GM12878 (cell line): ENCODE measurements at regions not wholly inside any gene's neighbourhood (a gene's known extent, or its start where the extent isn't known, plus 50 kb on each side); places are given as distances from the start of the nearest gene placed in this dataset.

Experiments
- ATAC-seq: fragments of 200-7000 bp; cut with Tn5 transposase; 3 replicates; pipeline ENCODE4 v1.9.1; 2020; ENCODE audit warnings: mild to moderate bottlenecking, moderate library complexity
- BruUV-seq: library from RNA; stranded (reverse); fragments of 400-500 nt; replicated peaks from 2 replicates; lab custom pipeline; 2021; lab: Mats Ljungman, UMichigan
- CTCF ChIA-PET: fragments of 300-600 bp; sonication (Branson Sonifier 250); formaldehyde crosslinking; extraction: SDS; loops from one replicate; lab custom pipeline; 2021; ENCODE audit warnings: inconsistent platforms; lab: Yijun Ruan, JAX
- POLR2A ChIA-PET: fragments of 350-600 bp; formaldehyde crosslinking; extraction: SDS; loops from one replicate; lab custom pipeline; 2021; ENCODE audit warnings: inconsistent platforms; lab: Charles Lee
- RAD21 ChIA-PET: fragments of 300-600 bp; sonication (Branson Sonifier 250); formaldehyde crosslinking; loops from one replicate; lab custom pipeline; 2023; ENCODE audit warnings: antibody characterized with exemption; ENCODE audit not compliant: unreplicated experiment; lab: Charles Lee
- SMC1A ChIA-PET: fragments of 300-600 bp; sonication (Branson Sonifier 250); formaldehyde crosslinking; loops from one replicate; lab custom pipeline; 2023; ENCODE audit not compliant: unreplicated experiment, uncharacterized antibody; lab: Charles Lee
- DNase-seq: peaks from one replicate; pipeline ENCODE4 v3.0.0-alpha.2; 2011; ENCODE audit warnings: low read depth, low spot score
- FAIRE-seq: peaks from 3 replicates; lab custom pipeline; 2011; peaks lifted over from hg19 to GRCh38; lab: Jason Lieb, UNC
- H2AFZ ChIP-seq: 2 replicates; pipeline ENCODE4 v1.6.0; 2011; ENCODE audit warnings: low read depth, low read length, control low read depth; ENCODE audit not compliant: control insufficient read depth
- H3K27ac ChIP-seq: 2 replicates; pipeline ENCODE4 v1.5.1; 2011; ENCODE audit warnings: control low read depth; ENCODE audit not compliant: control insufficient read depth, insufficient read depth
- H3K27me3 ChIP-seq, 2 experiments: replicated peaks in 1 of 2; 2 replicates each; pipeline versions ENCODE4 v1.6.0 to v1.6.1; 2011; ENCODE audit warnings: low read length in 1 of 2; ENCODE audit not compliant: control insufficient read depth in 2 of 2, insufficient read depth in 2 of 2
- H3K36me3 ChIP-seq, 2 experiments: 2 replicates each; pipeline ENCODE4 v1.5.1; 2011; ENCODE audit warnings: low read length in 1 of 2; ENCODE audit not compliant: control insufficient read depth in 2 of 2, insufficient read depth in 2 of 2
- H3K4me1 ChIP-seq: 2 replicates; pipeline ENCODE4 v1.6.1; 2011; ENCODE audit warnings: mild to moderate bottlenecking, low read length, moderate library complexity, mixed read lengths; ENCODE audit not compliant: control insufficient read depth, insufficient read depth
- H3K4me2 ChIP-seq: 2 replicates; pipeline ENCODE4 v1.6.0; 2011; ENCODE audit warnings: control low read depth; ENCODE audit not compliant: control insufficient read depth, insufficient read depth
- H3K4me3 ChIP-seq: fragments of 200-600 bp; sonication (generic); 2 replicates; pipeline ENCODE4 v1.5.1; 2016
- H3K79me2 ChIP-seq: 2 replicates; pipeline ENCODE4 v1.6.0; 2011; ENCODE audit warnings: low read length; ENCODE audit not compliant: control insufficient read depth, insufficient read depth
- H3K9ac ChIP-seq: 2 replicates; pipeline ENCODE4 v1.8.0; 2011; ENCODE audit warnings: low read length, control low read depth, mixed read lengths; ENCODE audit not compliant: control insufficient read depth, insufficient read depth
- H3K9me3 ChIP-seq: replicated peaks from 3 replicates; pipeline ENCODE4 v1.5.1; 2011; ENCODE audit warnings: mild to moderate bottlenecking, low read length; ENCODE audit not compliant: control insufficient read depth, insufficient read depth
- H4K20me1 ChIP-seq: 2 replicates; pipeline ENCODE4 v1.6.0; 2011; ENCODE audit not compliant: control insufficient read depth, insufficient read depth
- HDAC6 ChIP-seq: fragments of 200-600 bp; sonication (generic); IDR thresholded peaks from one replicate; pipeline ENCODE4 v1.8.0; 2017; ENCODE audit warnings: antibody characterized with exemption; ENCODE audit not compliant: unreplicated experiment
- IKZF2 ChIP-seq, 2 experiments: fragments of 450-650 bp; IDR thresholded peaks; 2 replicates each; pipeline ENCODE4 v1.6.1; 2017; ENCODE audit warnings: mild to moderate bottlenecking in 2 of 2, moderate library complexity in 2 of 2
- PML ChIP-seq: IDR thresholded peaks from 2 replicates; pipeline ENCODE4 v1.6.1; 2012; ENCODE audit warnings: low read length, inconsistent platforms
- RAD51 ChIP-seq: fragments of 450-650 bp; IDR thresholded peaks from 2 replicates; pipeline ENCODE4 v1.6.1; 2016; ENCODE audit warnings: moderate library complexity, mild to moderate bottlenecking, inconsistent platforms
- RFX5 ChIP-seq: IDR thresholded peaks from 2 replicates; pipeline ENCODE4 v1.6.1; 2011; ENCODE audit warnings: low read depth, low read length, improper control_type of control experiment
- SIN3A ChIP-seq: IDR thresholded peaks from 2 replicates; pipeline ENCODE4 v1.6.1; 2012; ENCODE audit warnings: low read depth, low read length, improper control_type of control experiment
- SMAD5 ChIP-seq: IDR thresholded peaks from 2 replicates; pipeline ENCODE4 v1.6.1; 2016; ENCODE audit warnings: antibody characterized with exemption, low read depth
- SPI1 ChIP-seq: IDR thresholded peaks from 2 replicates; pipeline ENCODE4 v1.6.1; 2011; ENCODE audit warnings: low read depth, mild to moderate bottlenecking, low read length, moderate library complexity, borderline replicate concordance; ENCODE audit not compliant: insufficient read depth
- SUZ12 ChIP-seq: fragments of 200-600 bp; sonication (generic); IDR thresholded peaks from one replicate; pipeline ENCODE4 v1.6.1; 2018; ENCODE audit warnings: antibody characterized with exemption, mild to moderate bottlenecking; ENCODE audit not compliant: unreplicated experiment
- TCF12 ChIP-seq: IDR thresholded peaks from 2 replicates; pipeline ENCODE4 v1.6.1; 2011; ENCODE audit warnings: low read depth, mild to moderate bottlenecking, low read length
- TCF7 ChIP-seq: IDR thresholded peaks from 2 replicates; pipeline ENCODE4 v1.6.1; 2014; ENCODE audit warnings: antibody characterized with exemption, borderline replicate concordance
- ZNF207 ChIP-seq: fragments of 450-650 bp; IDR thresholded peaks from 2 replicates; pipeline ENCODE4 v1.6.1; 2014; ENCODE audit warnings: antibody characterized with exemption, mild to moderate bottlenecking, borderline replicate concordance
- WGBS: methylation state at CpG from one replicate; pipeline ENCODE4 v1.1.6; 2016; ENCODE audit warnings: low lambda C conversion rate; ENCODE audit not compliant: insufficient replicate concordance, insufficient coverage; ENCODE audit errors: missing lambda C conversion rate; 5-methylcytosine and 5-hydroxymethylcytosine counted together
- in situ Hi-C: fragments of 300-500 bp; cut with MboI; formaldehyde crosslinking; loops from 9 replicates; pipeline ENCODE4 v1.14.3; 2018; ENCODE audit warnings: mixed read lengths
- intact Hi-C: fragments of 100-400 bp; cut with micrococcal nuclease; formaldehyde crosslinking; loops from one replicate; pipeline ENCODE4 v1.14.2; 2022; ENCODE audit not compliant: unreplicated experiment
- TF ChIP-seq, protein P1 (sequence below): fragments of 450-650 bp; IDR thresholded peaks from 2 replicates; pipeline ENCODE4 v1.6.1; 2017; ENCODE audit warnings: antibody characterized with exemption, mild to moderate bottlenecking, moderate library complexity

DNA sequence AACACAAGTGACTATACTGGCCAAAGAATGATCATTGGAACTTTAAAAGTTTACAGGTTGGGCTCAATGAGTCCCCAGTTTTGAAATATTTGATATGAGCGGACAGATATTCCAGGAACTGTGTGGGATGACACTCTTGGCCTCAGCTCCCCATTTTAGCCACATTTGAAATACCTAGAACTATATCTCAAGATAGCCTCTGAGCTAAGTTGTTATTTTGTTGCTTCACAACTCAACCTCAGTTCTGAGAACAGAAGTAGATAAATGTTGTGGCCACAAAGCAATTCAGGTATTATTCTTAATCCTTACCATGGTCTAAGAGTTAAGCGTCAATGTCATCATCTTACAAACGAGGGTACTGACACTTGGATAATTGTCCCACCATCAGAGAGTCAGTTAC lies 172.2 kb upstream of the SETBP1 start:
- no peaks in the 10 kb centered on the region for H3K27me3 ChIP-seq
- WGBS: 34% methylated on average over 3 of the region's 3 CpGs
- TF ChIP-seq PML (no peak), SIN3A (no peak), IKZF2 (IDR thresholded peaks at IDR 0.05) (no peak)
- ATAC-seq: peak; percentile 40
- H3K27ac ChIP-seq: no peak overlapping the region
- FAIRE-seq: no peak
- ChIA-PET POLR2A (no interaction called here), CTCF (no interaction called here), RAD21 (no interaction called here), SMC1A (interaction anchor here (0.7 to 1.4 kb wide), 3 partner anchors 9 to 113 kb away, joined by 3 to 4 read pairs (median 4); no protein-coding TSS in a partner anchor)
- H4K20me1 ChIP-seq: no peaks in the 10 kb centered on the region
- in situ Hi-C loops (no loop called here), intact Hi-C loops (no loop called here)
- H3K4me1 ChIP-seq: peaks cover 9% of the 10 kb centered on the region
- H3K36me3 ChIP-seq: no peaks in the 10 kb centered on the region
- no peaks in the 10 kb centered on the region for H3K79me2 ChIP-seq
- H3K4me3 ChIP-seq: no peak overlapping the region
- no peak overlapping the region for H3K9ac ChIP-seq
- BruUV-seq: no TSS peak
- no peak for DNase-seq
- H2AFZ ChIP-seq: no peak overlapping the region
- no peak overlapping the region for H3K4me2 ChIP-seq
- H3K9me3 ChIP-seq: no peaks in the 10 kb centered on the region; the same call in 2 of the 3 replicates

DNA sequence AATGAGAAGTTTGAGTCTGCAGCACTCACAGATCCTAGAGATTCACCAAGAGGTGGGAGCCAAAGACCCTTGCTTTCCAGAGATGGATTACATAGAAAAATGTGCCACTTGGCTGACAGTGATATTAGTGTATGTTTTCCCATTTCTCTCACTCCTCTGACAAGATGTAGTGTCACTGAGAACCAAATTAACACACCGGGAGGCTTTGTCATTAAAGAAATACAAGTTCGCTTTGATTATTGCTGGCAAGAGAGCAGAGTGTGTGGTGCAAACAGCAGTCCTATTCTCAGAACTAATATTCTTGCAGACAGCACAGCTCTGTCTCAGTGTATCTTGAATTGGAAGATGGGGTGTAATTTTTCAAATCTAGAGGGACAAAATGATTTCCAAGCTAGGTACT lies 171.6 kb upstream of the SETBP1 start:
- no peaks in the 10 kb centered on the region for H3K79me2 ChIP-seq
- ChIA-PET RAD21 (interaction anchor here (0.9 kb wide), 1 partner anchor 119 kb away, joined by 3 read pairs; no protein-coding TSS in a partner anchor), SMC1A (interaction anchor here (0.7 to 1.4 kb wide), 2 partner anchors 9 to 17 kb away, joined by 3 to 4 read pairs; no protein-coding TSS in a partner anchor), CTCF (interaction anchor here (0.6 to 0.8 kb wide), 3 partner anchors 176 to 887 kb away, joined by 3 read pairs; no protein-coding TSS in a partner anchor), POLR2A (no interaction called here)
- H3K27ac ChIP-seq: no peak overlapping the region
- peaks cover 9% of the 10 kb centered on the region for H3K4me1 ChIP-seq
- 17% methylated on average over 2 of the region's 2 CpGs for WGBS
- no peak for FAIRE-seq
- no peaks in the 10 kb centered on the region; the same call in 2 of the 3 replicates for H3K9me3 ChIP-seq
- no peaks in the 10 kb centered on the region for H3K27me3 ChIP-seq
- intact Hi-C loops: no loop called here
- no peaks in the 10 kb centered on the region for H3K36me3 ChIP-seq
- in situ Hi-C loops: no loop called here
- H4K20me1 ChIP-seq: no peaks in the 10 kb centered on the region
- DNase-seq: no peak
- ATAC-seq: no peak
- no peak overlapping the region for H3K4me3 ChIP-seq
- no TSS peak for BruUV-seq
- H3K4me2 ChIP-seq: no peak overlapping the region
- H2AFZ ChIP-seq: no peak overlapping the region
- H3K9ac ChIP-seq: no peak overlapping the region
- TF ChIP-seq RFX5: no peak
- TF ChIP-seq, protein P1, sequence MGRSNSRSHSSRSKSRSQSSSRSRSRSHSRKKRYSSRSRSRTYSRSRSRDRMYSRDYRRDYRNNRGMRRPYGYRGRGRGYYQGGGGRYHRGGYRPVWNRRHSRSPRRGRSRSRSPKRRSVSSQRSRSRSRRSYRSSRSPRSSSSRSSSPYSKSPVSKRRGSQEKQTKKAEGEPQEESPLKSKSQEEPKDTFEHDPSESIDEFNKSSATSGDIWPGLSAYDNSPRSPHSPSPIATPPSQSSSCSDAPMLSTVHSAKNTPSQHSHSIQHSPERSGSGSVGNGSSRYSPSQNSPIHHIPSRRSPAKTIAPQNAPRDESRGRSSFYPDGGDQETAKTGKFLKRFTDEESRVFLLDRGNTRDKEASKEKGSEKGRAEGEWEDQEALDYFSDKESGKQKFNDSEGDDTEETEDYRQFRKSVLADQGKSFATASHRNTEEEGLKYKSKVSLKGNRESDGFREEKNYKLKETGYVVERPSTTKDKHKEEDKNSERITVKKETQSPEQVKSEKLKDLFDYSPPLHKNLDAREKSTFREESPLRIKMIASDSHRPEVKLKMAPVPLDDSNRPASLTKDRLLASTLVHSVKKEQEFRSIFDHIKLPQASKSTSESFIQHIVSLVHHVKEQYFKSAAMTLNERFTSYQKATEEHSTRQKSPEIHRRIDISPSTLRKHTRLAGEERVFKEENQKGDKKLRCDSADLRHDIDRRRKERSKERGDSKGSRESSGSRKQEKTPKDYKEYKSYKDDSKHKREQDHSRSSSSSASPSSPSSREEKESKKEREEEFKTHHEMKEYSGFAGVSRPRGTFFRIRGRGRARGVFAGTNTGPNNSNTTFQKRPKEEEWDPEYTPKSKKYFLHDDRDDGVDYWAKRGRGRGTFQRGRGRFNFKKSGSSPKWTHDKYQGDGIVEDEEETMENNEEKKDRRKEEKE: no peak
- TF ChIP-seq SPI1: no peak
- no peak for TF ChIP-seq ZNF207
- TF ChIP-seq RAD51: no peak
- TF ChIP-seq SMAD5: no peak
- no peak for TF ChIP-seq HDAC6
- no peak for TF ChIP-seq TCF7
- TF ChIP-seq TCF12: no peak
- no peak for TF ChIP-seq SUZ12
